Kidney (tissue), 13 donors: ENCODE measurements at regions not wholly inside any gene's neighbourhood (a gene's known extent, or its start where the extent isn't known, plus 50 kb on each side); places are given as distances from the start of the nearest gene placed in this dataset.
"Not testable (repeated sequence)": the region's sequence is repeated elsewhere in the genome, so short reads cannot be mapped to it uniquely, and the experiment has no call there.

ENCODE experiments used
- DNase-seq, 5 donors: peaks; one replicate each; pipeline ENCODE4 v3.0.0-alpha.2; 2013 to 2020
- FAIRE-seq: peaks from 2 replicates; lab custom pipeline; 2012; peaks lifted over from hg19 to GRCh38; lab: Jason Lieb, UNC
- H3K27ac ChIP-seq, 2 donors: one replicate each; pipeline ENCODE4 v1.7.0; 2013; ENCODE audit warnings: low read depth in 2 of 2, low read length in 2 of 2, inconsistent platforms in 1 of 2
- H3K27me3 ChIP-seq: one replicate; pipeline ENCODE4 v1.7.1; 2013; ENCODE audit warnings: low read length, inconsistent platforms; ENCODE audit not compliant: control insufficient read depth, insufficient read depth
- H3K36me3 ChIP-seq, 3 donors: one replicate each; pipeline versions ENCODE4 v1.7.0 to v1.7.1; 2013; ENCODE audit warnings: low read length in 3 of 3, control low read depth in 1 of 3, inconsistent platforms in 1 of 3; ENCODE audit not compliant: insufficient read depth in 3 of 3, control insufficient read depth in 2 of 3
- H3K4me1 ChIP-seq, 3 donors: one replicate each; pipeline versions ENCODE4 v1.7.0 to v1.7.1; 2013; ENCODE audit warnings: low read length in 3 of 3, inconsistent platforms in 1 of 3, low read depth in 1 of 3; ENCODE audit not compliant: control insufficient read depth in 2 of 3, insufficient read depth in 2 of 3
- H3K4me3 ChIP-seq, 3 donors: one replicate each; pipeline versions ENCODE4 v1.7.0 to v1.8.1; 2013; ENCODE audit warnings: low read length in 3 of 3, control low read depth in 1 of 3, inconsistent platforms in 1 of 3
- H3K9ac ChIP-seq, 3 donors: one replicate each; pipeline versions ENCODE4 v1.7.0 to v1.7.1; 2013; ENCODE audit warnings: low read length in 3 of 3, control low read depth in 1 of 3, inconsistent platforms in 1 of 3
- H3K9me3 ChIP-seq, 3 donors: one replicate each; pipeline versions ENCODE4 v1.7.0 to v1.7.1; 2013; ENCODE audit warnings: low read length in 3 of 3, control low read depth in 1 of 3, inconsistent platforms in 1 of 3; ENCODE audit not compliant: control insufficient read depth in 2 of 3, insufficient read depth in 1 of 3
- CTCF ChIP-seq: IDR thresholded peaks from 3 replicates; pipeline ENCODE4 v1.5.1; 2012; ENCODE audit warnings: mild to moderate bottlenecking, moderate library complexity, borderline replicate concordance; ENCODE audit not compliant: insufficient read depth; ENCODE audit errors: extremely low read depth
- intact Hi-C: fragments of 100-400 bp; cut with DNase I; formaldehyde crosslinking; loops from one replicate; pipeline ENCODE4 v1.11.1; 2022
- donor health status: control.
- donor health status: control.
- donor health status: control.
- donor health status: control.
- donor health status: control.
- donor health status: DM: yes; HTN: yes; CAD: no.
- donor health status: Normal renal cell carcinoma (clear cell type).

GRCh38 chr5:56732121-56732520 is 83.2 kb upstream of the MAP3K1 start:
- intact Hi-C loops, result no loop called here

GRCh38 chr5:56731473-56731872 is 83.9 kb upstream of the MAP3K1 start:
- DNase-seq, H3K9ac ChIP-seq, H3K4me3 ChIP-seq, H3K36me3 ChIP-seq, FAIRE-seq, H3K27ac ChIP-seq, intact Hi-C loops, H3K9me3 ChIP-seq, H3K27me3 ChIP-seq: not testable (repeated sequence)
- peaks cover 7 to 15% (median 9%) of the 10 kb centered on the region in 3 donors for H3K4me1 ChIP-seq

More at GRCh38 chr5:56732121-56732520, 83.2 kb upstream of the MAP3K1 start:
- Histone ChIP-seq H3K27me3 (no peaks in the 10 kb centered on the region), H3K4me3 (no peak overlapping the region), H3K36me3 (no peaks in the 10 kb centered on the region), H3K9ac (no peak overlapping the region), H3K9me3 (no peaks in the 10 kb centered on the region), H3K27ac (no peak overlapping the region), H3K4me1 (peaks cover 7 to 15% (median 9%) of the 10 kb centered on the region in 3 donors)
- peak in 1 of 5 donors; percentile 46 for DNase-seq
- no peak for TF ChIP-seq CTCF
- FAIRE-seq, result no peak

- Histone ChIP-seq H3K27ac (no peak overlapping the region), H3K36me3 (no peaks in the 10 kb centered on the region), H3K9ac (no peak overlapping the region), H3K27me3 (no peaks in the 10 kb centered on the region), H3K9me3 (no peaks in the 10 kb centered on the region), H3K4me1 (peaks cover 7 to 13% (median 9%) of the 10 kb centered on the region in 3 donors), H3K4me3 (no peak overlapping the region)
- FAIRE-seq (no peak), DNase-seq (no peak)
- intact Hi-C loops, result no loop called here
- no peak for TF ChIP-seq CTCF
Observed at GRCh38 chr5:56729488-56729887, 85.9 kb upstream of the MAP3K1 start.

GRCh38 chr5:56725711-56726411 is 89.5 kb upstream of the MAP3K1 start:
- no peak for FAIRE-seq
- no peak overlapping the region for H3K9ac ChIP-seq

GRCh38 chr5:56724857-56725256 is 90.5 kb upstream of the MAP3K1 start:
- intact Hi-C loops, H3K9me3 ChIP-seq, H3K4me3 ChIP-seq, H3K9ac ChIP-seq, DNase-seq, H3K36me3 ChIP-seq, H3K4me1 ChIP-seq, FAIRE-seq, H3K27ac ChIP-seq, H3K27me3 ChIP-seq: not testable (repeated sequence)

More at GRCh38 chr5:56725711-56726411, 89.5 kb upstream of the MAP3K1 start:
- Histone ChIP-seq H3K36me3 (no peaks in the 10 kb centered on the region), H3K9me3 (no peaks in the 10 kb centered on the region), H3K27me3 (no peaks in the 10 kb centered on the region), H3K27ac (no peak overlapping the region), H3K4me3 (no peak overlapping the region), H3K4me1 (no peaks in the 10 kb centered on the region)
- DNase-seq, result peak in 1 of 5 donors; percentile 36
- no peak for TF ChIP-seq CTCF
- intact Hi-C loops, result no loop called here
